DMS79 treated with DMSO at 0.1 percent for 48 hours (cell line): ENCODE measurements at regions not wholly inside any gene's neighbourhood (a gene's known extent, or its start where the extent isn't known, plus 50 kb on each side); places are given as distances from the start of the nearest gene placed in this dataset.
"Not testable (repeated sequence)": the region's sequence is repeated elsewhere in the genome, so short reads cannot be mapped to it uniquely, and the experiment has no call there.

ENCODE experiments used
- DNase-seq: peaks from one replicate; lab custom pipeline; 2025; lab: John Stamatoyannopoulos, UW

- no peak for DNase-seq
Measured at GRCh38 chr2:76170856-76171255, 460.1 kb upstream of the GCFC2 start.

DNA sequence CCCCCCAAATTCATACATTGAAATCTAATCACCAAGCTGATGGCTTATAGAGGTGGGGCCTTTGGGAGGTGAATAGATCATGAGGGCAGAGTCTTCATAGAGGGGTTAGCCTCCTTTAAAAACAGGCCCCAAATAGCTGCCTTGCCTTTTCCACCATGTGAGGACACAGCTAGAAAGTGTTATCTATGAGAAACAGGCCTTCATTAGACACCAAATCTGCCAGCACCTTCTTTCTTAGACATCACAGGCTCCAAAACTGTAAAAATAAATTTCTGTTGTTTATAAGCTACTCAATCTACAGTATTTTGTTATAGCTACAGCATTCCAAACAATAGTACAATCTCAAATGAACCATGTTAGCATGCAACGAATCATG is 459.3 kb upstream of the GCFC2 start:
- no peak for DNase-seq

GRCh38 chr2:76169276-76170008 is 458.7 kb upstream of the GCFC2 start:
- no peak for DNase-seq

- DNase-seq: no peak
Measured at GRCh38 chr2:76163860-76164259, 453.1 kb upstream of the GCFC2 start.

DNA sequence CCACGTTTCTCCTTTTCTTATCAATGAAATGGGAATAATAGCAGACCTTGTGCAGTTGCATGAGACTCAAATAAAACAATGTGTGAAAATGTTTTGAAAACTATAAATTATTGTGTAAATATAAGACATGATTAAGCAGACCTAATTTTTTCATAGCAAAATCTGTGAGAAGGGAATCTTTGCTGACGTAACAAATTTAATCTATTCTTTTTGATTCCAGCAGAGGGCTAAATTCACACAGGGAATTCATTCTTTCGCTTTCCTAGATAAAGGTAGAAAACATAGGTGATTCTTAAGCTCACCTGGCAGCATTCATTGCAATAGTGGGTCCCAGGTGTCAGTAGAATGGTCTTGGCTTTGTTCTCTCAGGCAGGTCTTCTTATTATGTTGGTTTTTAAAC is 450.0 kb upstream of the GCFC2 start:
- DNase-seq: no peak

DNA sequence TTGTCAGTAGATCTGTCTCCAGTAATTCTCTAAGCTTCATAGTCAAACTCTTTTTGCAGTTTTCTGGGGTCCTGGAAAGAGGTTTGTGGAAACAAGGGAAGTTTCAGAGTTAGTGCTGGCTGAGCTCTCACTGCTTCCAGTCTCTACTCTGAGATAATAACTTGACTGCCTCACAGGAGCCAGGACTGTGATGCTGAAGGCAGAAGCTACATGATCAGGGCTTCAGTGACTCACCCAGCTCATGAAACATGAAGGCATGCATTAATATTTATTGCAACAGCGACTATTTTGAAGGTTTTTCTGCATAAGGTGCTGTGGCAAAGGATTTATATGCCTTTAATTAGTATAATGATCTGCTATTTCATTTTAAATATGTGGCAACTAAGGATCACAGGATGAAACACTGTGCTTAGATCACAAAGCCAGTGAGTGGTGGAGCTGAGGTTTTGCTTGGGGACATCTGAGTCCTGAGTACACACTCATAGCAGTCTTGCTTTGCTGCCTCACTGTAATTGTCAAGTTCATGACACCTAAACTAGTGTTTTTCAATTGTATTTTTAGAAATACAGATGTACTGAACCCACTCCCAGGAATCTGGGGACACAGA is 448.4 kb upstream of the GCFC2 start:
- DNase-seq: no peak

DNA sequence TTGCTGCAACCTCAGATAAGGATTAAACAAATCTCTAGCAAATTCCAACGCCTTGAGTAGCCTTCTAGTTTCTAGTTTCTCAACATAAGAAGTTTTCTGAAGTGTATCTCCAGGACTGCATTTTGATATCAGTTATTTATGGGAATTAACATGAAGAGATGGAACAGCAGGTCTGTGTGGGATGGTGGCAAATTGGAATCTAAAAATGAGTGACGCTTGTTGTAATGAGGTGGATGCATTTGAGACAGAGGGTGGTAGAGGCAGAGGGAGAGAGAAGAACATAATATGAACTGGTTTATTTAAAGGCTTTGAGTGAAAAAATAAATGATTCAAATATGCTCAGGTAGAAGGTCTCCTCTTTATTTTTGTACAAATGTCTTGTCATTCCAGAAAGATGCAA is 446.8 kb upstream of the GCFC2 start:
- DNase-seq: no peak

GRCh38 chr2:76154981-76155380 is 444.3 kb upstream of the GCFC2 start:
- no peak for DNase-seq

DNA sequence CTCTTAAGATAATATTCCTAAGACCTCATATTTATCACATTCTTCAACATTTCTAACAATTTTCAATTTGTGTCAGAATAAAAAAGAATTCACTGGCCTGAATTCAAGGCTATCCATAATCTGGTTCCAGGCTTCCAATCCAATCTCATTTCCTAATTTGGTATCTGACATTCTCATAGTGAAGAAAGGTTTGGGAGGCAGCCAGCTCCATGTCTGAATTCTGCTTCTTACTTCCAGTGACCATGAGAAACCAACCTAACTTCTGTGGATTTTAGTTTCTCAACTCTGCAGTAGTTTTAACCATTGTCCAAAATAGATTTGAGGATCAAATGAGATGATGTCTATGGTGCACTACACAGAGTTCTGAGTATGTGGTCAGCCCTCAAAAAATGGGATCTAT is 439.1 kb upstream of the GCFC2 start:
- DNase-seq: no peak

DNA sequence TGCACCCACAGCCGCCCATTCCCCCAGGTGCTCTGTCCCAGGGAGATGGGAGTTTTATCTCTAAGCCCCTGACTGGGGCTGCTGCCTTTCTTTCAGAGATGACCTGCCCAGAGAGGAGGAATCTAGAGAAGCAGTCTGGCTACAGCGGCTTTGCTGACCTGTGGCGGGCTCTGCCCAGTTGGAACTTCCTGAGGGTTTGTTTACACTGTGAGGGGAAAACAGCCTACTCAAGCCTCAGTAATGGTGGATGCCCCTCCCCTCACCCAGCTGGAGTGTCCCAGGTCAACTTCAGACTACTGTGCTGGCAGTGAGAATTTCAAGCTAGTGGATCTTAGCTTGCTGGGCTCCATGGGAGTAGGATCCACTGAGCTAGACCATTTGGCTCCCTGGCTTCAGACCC is 428.6 kb upstream of the GCFC2 start:
- not testable (repeated sequence) for DNase-seq

DNA sequence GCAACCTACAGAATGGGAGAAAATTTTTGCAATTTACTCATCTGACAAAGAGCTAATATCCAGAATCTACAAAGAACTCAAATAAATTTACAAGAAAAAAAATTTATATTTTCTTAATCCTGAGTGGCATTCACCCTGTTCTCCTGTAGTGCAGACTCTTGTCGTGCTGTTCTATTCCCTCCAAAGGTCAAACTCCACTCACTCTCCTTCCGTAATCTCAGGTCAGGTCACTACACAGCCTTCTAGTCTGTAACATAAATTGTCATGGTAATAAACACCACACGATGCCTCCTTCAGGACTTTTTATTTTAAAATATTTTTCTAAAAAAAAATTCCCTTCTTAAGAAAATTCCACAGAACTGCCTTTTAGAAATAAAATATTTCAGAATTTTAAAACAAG is 417.9 kb upstream of the GCFC2 start:
- DNase-seq: no peak

GRCh38 chr2:76120176-76120575 is 409.5 kb upstream of the GCFC2 start:
- no peak for DNase-seq

DNA sequence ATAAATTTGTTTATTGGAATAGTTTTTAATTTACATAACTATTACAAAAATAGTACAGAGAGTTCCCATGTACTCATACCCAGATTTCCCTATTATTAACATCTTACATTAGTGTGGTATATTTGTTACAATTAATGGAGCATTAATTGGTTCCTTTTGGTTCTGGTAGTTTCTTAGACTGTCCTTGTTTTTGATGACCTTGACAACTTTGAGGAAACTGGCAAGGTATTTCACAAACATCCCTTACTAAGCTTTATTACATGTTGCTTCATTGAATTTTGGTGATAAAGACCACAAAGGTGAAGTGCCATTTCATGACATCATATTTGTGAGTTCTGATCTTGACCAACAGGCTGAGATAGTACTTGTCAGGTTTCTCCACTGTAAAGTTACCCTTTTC is 379.0 kb upstream of the GCFC2 start:
- no peak for DNase-seq

- DNase-seq: no peak
Measured at GRCh38 chr2:76083248-76083647, 372.5 kb upstream of the GCFC2 start.

- no peak for DNase-seq
Measured at GRCh38 chr2:76082509-76082908, 371.8 kb upstream of the GCFC2 start.

GRCh38 chr2:76080154-76080553 is 369.4 kb upstream of the GCFC2 start:
- no peak for DNase-seq

DNA sequence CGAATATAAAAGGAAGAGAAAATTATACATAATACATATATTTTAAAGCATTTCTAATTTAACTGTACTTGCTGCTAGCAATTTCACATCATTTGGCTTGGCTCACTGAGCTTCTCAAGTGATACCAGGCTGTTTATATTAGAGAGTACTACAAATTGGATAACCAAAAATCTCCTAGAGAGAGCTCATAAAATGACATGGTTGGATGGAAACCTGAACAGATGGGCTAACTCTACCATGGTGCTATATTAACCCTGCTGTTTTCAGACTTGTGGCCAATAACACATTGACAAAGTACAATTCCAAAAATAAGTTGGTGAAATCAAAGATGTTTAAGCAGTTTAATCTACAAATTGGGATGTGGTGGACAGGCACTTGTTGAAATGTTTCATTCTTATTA is 364.4 kb upstream of the GCFC2 start:
- peak; percentile 95 for DNase-seq

- DNase-seq: no peak
Measured at GRCh38 chr2:76073992-76074604, 363.4 kb upstream of the GCFC2 start.

DNA sequence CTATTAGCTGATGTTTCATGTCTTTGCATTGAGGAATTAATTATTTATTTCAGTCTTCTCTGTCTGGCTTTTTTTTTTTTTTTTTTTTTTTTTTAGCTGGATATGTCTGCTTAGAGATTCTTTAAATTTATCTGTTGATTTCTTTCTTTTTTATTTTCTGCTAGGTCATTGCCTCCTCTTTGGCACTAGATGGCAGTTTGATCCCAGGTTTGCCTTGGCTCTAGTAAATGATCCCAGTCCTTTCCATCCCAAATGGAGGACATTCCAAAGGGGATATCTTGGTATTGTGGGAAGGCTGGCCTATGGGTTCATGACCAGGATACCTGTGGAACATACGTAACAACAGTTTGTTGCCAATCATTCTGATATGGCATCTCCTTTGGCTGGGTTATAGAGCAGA is 339.5 kb upstream of the GCFC2 start:
- no peak for DNase-seq

- DNase-seq: no peak
Measured at GRCh38 chr2:76044701-76045100, 334.0 kb upstream of the GCFC2 start.

DNA sequence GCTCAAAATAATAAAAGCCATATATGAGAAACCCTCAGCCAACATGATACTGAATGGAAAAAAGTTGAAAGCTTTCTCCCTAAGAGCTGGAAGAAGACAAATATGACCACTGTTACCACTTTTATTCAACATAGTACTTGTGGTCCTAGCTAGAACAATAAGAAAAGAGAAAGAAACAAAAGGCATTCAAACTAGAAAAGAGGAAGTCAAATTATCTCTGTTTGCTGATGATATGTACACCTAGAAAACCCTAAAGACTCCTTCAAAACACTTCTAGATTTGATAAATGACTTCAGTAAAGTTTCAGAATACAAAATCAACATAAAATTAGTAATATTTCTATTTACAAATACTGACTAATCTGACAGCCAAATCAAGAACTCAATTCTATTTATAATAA is 328.8 kb upstream of the GCFC2 start:
- DNase-seq: no peak

DNA sequence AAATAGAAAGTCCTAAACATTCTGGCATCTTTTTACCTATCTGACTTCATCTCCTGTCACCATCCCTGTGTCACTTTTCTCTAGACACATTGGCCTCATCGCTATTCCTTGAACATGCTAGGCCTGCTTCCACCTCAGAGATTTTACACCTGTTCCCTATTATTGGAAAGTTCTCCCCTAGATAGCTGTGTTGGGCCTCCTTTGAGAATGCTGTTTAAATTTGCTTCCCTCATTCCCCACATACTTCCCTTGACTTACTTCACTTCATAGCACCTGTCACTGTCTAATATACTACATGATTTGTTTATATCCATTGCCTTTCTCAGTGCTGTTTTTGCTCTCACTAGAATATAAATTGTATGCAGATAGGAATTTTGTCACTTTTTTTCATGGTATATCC is 317.0 kb upstream of the GCFC2 start:
- no peak for DNase-seq

GRCh38 chr2:76019128-76019527 is 308.4 kb upstream of the GCFC2 start:
- DNase-seq: no peak

DNA sequence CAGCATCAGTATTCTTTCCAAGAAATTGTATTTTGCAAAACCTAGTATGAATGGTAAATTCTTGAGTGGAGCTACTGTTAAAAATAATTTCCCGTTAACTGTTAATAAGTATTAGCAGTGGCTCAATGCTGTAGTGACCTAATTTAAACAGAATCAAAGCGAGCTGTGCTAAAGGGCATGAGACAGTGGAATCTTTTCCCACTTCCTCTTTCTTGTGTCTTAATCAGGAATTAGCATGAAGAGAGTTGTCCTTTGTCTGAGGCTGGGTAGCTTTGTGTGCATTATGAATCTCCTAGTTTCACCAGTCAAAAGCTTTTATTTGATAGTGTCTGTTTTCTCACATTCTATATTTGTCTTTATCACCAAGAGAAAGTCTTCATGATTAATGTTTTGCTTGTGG is 298.8 kb upstream of the GCFC2 start:
- no peak for DNase-seq
